DMS 273 (cell line): ENCODE measurements at regions not wholly inside any gene's neighbourhood (a gene's known extent, or its start where the extent isn't known, plus 50 kb on each side); places are given as distances from the start of the nearest gene placed in this dataset.

ENCODE experiments used
- DNase-seq: peaks from one replicate; lab custom pipeline; 2025; ENCODE audit not compliant: unreplicated experiment; lab: John Stamatoyannopoulos, UW

- no peak for DNase-seq
Measured at GRCh38 chr16:73768786-73769203, 527.8 kb upstream of the PSMD7 start.

DNA sequence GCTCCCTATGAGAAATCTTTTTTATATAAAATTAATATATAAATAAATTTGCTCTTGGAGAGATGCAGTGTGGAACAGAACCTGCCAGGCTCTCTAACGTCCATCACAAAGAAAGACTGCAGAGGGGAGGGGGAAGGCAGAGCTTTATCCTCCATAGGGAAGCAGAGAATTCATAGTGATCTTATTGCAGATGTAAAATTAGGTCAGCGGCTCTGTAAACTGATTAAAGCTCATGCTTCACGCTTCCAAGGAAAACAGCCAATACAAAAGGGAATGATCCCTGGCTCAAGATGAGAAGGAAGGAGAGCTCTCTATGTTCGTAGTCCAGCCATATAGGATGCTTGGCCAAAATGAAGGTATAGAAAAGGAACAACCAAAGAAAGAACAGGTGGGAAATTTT is 532.3 kb upstream of the PSMD7 start:
- no peak for DNase-seq

DNA sequence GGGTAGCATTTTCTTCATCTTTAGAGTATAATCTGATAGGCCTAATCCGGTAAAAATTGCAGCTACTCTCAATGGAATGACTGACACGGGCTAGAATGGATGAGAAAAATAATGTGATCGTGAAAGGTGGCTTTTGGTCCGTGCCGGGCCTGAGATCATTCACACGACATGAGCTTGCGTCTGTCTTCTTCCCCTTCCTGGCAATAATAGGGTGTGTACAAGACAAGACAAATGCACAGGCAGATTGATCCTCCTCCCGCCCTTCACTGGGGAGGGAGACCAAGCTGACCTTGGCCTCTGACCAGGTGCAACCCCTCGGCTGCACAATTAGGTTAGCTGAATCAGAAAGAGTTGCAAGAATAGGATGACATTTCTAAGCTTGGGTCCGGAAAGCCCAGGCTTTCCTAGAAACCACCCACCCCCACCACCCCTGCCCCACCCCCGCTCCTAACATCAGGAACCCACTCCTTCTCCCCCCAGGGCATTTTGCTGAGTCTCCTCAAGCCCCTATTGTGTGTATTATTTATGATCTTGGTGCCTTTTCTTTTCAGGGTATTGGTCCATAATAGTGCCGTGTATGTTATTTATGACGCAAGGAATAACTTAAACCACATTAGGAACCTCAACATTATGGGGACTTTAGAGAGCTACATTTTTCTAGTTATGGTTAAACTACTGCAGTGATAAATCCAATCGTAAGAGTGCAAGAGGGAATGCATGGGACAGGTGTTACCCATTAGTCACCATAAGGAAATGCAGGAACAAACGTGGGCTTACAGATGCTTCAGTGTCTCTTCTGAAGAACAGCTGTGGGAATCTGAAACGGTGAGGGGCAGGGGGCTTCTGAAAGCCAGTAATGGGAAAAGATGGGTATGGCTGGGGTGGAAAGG is 540.1 kb upstream of the PSMD7 start:
- no peak for DNase-seq

DNA sequence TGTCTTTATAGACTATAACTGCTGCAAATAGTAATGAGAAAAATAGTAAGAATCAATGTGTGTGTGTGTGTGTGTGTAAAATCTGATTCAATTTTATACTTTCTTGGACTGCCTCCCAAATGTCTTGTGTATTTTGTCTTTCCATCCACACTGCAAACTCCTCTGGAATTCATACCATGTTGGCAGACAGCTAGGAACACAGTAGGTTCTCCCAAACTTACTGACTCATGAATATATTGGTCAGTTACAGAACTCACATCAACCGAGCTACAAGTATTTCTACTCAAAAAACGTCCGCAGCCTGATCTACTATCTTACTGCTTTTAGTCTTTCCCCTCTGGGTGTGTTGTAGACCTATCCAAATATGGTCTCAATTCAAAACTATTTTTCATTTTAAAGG is 542.7 kb upstream of the PSMD7 start:
- no peak for DNase-seq

GRCh38 chr16:73750639-73751038 is 546.0 kb upstream of the PSMD7 start:
- DNase-seq: no peak

DNA sequence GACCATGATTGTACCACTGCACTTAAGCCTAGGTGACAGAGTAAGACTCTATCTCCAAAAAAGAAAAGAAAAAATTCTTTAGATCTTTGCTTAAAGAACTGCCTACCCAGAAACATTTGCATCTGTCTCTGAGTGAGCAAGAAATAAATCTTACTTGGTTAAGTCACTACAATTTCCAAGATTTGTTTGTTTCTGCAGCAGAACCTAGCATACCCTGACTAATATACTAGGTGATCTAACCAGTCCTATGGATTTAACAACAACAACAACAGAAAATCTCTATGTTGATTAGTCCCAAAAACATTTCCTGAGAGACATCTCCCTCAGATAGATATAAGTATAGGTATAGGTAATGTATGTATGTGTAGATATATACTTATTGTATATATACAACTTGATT is 549.3 kb upstream of the PSMD7 start:
- no peak for DNase-seq

DNA sequence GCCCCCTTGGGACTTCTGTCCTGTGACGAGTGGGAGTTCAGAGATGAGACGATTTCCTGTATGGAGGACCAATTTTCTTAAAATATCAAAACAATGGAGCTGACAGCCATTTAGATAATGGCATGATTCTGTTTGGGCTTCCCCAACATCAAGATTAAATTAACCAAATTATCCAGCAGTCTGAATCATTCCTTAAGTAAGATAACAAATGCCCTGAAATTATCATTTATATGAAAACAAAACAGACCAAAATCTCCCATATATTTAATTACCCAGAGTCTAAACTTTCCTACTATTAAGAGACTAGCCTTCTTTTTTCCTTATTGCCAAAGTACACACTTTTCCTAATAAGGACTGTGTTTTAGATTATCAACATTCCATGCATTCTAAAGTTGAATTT is 550.1 kb upstream of the PSMD7 start:
- no peak for DNase-seq

- peak; percentile 44 for DNase-seq
Measured at GRCh38 chr16:73743665-73744496, 552.7 kb upstream of the PSMD7 start.

- DNase-seq: no peak
Measured at GRCh38 chr16:73739049-73739769, 557.4 kb upstream of the PSMD7 start.

GRCh38 chr16:73738266-73738665 is 558.3 kb upstream of the PSMD7 start:
- no peak for DNase-seq

- no peak for DNase-seq
Measured at GRCh38 chr16:73737637-73738036, 559.0 kb upstream of the PSMD7 start.

DNA sequence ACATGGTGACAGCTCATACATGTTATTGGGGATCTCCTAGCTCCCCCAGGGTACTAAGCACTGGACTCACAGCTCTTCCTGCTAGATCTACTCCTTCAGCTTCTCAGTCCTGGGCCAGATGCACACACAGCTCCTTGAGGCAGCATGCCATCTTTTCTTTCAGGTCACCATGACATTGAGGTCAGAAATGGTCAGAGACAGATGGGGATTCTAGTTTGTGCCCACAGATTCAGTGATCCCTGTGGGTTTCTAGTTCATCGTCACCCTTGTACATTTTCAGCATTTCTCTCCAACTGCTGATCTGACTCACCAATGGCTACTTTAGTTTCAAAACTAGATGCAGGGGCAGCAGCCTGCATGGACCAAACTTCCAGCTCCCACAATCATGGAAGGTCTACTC is 560.7 kb upstream of the PSMD7 start:
- DNase-seq: no peak

GRCh38 chr16:73735018-73735417 is 561.6 kb upstream of the PSMD7 start:
- DNase-seq: no peak

GRCh38 chr16:73732681-73733080 is 563.9 kb upstream of the PSMD7 start:
- DNase-seq: no peak

- DNase-seq: no peak
Measured at GRCh38 chr16:73732143-73732542, 564.5 kb upstream of the PSMD7 start.

GRCh38 chr16:73730481-73731090 is 566.0 kb upstream of the PSMD7 start:
- DNase-seq: no peak

DNA sequence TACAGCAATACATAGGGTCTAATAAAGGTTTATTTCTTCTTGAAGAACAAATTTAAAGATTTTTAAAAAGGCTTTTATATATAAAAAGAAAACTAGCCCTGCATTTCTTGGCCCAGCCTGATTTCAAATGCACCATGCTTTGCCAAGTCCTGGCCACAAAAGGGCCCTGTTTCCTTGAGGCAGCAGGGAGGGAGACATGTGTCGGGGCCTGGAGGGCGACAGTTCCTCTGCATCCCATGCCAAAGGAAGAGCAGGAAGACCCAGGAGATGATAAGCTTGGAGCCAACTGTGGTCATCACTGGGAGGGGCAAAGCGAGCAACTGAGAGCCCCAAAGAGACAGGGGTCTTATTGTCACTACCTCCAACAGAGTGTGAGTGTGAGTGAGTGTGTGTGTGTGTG is 571.5 kb upstream of the PSMD7 start:
- no peak for DNase-seq

DNA sequence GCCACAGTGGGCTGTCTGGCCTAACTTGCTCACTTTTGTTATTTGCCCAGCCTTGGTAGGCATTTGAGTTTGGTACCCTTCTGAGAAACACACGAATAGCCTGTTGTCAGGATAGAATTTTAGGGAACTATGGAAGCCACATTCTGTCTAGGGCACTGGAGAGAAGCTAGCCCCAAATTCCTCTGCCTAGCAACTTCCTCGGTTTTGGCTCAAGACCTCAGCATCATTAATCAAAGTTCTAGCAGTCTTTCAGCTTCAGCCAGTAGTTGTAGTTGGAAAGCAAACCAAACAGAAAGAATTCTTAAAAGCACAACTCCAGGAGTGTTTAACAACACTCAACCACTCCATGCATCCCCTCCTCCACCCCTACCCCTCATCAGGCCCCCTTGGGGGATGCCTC is 572.1 kb upstream of the PSMD7 start:
- no peak for DNase-seq

DNA sequence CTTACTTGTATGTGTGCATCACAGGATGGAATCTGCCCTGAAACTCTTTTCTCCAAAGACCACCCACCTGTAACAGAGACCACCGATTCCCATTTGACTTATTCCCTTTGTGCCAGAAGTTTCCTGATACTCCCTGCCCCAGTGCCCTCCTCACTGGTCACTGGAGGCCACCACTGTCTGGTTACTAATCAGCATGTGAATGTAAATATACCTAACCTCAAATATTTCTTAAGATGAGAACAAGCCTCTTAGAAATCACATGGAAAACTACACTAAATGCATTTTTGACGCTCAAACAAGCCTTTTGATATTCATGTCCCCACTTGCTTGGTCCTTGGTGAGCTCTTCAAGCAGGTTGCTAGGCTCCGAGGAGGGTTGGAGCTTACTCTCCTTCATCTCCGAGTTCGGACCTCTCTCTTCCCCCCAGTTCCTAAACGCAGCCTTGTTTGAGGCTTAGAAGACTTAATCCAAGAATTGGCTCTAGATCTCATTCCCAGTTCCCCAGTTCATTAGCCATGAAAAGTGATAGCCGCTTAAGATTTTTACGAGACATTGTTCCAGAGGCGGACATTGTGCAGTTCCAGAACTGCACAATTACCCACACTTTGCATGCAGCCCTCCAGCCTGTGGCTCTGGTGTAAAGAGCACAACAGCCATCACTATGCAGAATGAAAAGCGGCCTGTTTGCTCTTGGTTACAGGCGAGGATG is 579.2 kb upstream of the PSMD7 start:
- no peak for DNase-seq

DNA sequence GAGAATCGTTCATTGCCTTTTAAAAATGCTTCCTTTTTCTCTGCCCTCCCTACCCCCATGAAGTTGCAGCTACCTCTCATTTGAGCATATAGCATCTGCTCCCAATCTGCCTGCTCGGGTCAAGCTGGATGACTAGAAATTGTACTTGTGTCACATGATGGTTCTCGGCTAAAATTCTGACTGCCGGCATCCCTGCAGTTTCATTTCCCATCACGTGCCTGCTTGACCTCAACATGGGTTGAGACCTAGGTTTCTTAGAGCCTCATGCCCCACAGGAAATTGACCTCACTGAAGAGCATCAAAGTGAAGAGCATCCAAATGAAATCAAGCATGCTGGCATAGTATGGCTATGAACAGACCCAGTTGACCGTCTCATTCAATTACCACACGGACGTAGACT is 581.6 kb upstream of the PSMD7 start:
- DNase-seq: no peak
